HFF-Myc (cell line): ENCODE measurements at regions not wholly inside any gene's neighbourhood (a gene's known extent, or its start where the extent isn't known, plus 50 kb on each side); places are given as distances from the start of the nearest gene placed in this dataset.

Experiments
- DNase-seq: peaks from one replicate; pipeline ENCODE4 v3.0.0-alpha.2; 2011; ENCODE audit warnings: low read depth; ENCODE audit errors: extremely low read depth
- H3K4me3 ChIP-seq: replicated peaks from 2 replicates; pipeline ENCODE4 v1.5.1; 2011; ENCODE audit warnings: low read depth, mild to moderate bottlenecking, control low read depth, low read length
- CTCF ChIP-seq: IDR thresholded peaks from 2 replicates; pipeline ENCODE4 v1.5.1; 2012; ENCODE audit warnings: mild to moderate bottlenecking, low read depth, low read length, control low read depth; ENCODE audit errors: missing control alignments

- no peak for TF ChIP-seq CTCF
- DNase-seq, result no peak
- H3K4me3 ChIP-seq, result no peak overlapping the region
These were observed 615.6 kb upstream of the CDH2 start for GRCh38 chr18:28792404-28793086.

- no peak for TF ChIP-seq CTCF
- DNase-seq, result no peak
- no peak overlapping the region for H3K4me3 ChIP-seq
These were observed 614.2 kb upstream of the CDH2 start for GRCh38 chr18:28791101-28791500.

GRCh38 chr18:28789502-28789901 lies 612.6 kb upstream of the CDH2 start:
- TF ChIP-seq CTCF, result no peak
- no peak overlapping the region for H3K4me3 ChIP-seq
- no peak for DNase-seq

GRCh38 chr18:28786926-28787325 lies 610.0 kb upstream of the CDH2 start:
- no peak for TF ChIP-seq CTCF
- DNase-seq, result no peak
- no peak overlapping the region for H3K4me3 ChIP-seq

GRCh38 chr18:28781616-28782362 lies 604.9 kb upstream of the CDH2 start:
- TF ChIP-seq CTCF, result no peak
- no peak overlapping the region for H3K4me3 ChIP-seq
- no peak for DNase-seq

GRCh38 chr18:28778706-28779105 lies 601.8 kb upstream of the CDH2 start:
- DNase-seq, result no peak
- no peak for TF ChIP-seq CTCF
- H3K4me3 ChIP-seq, result no peak overlapping the region
